ENCODE measurements at regions not wholly inside any gene's neighbourhood (a gene's known extent, or its start where the extent isn't known, plus 50 kb on each side); places are given as distances from the start of the nearest gene placed in this dataset.
"Not testable (repeated sequence)": the region's sequence is repeated elsewhere in the genome, so short reads cannot be mapped to it uniquely, and the experiment has no call there.

GRCh38 chr1:214123061-214123784 is 135.4 kb downstream of the PROX1 start:
- Mint-ChIP-seq H3K4me3 (no peak overlapping the region), H3K36me3 (no peaks in the 10 kb centered on the region), H3K4me1 (no peaks in the 10 kb centered on the region), H3K27me3 (peaks cover 3% of the 10 kb centered on the region), H3K27ac (no peak overlapping the region), H3K9me3 (peaks cover 7% of the 10 kb centered on the region)
- ATAC-seq (ENCODE audit: low read depth) (no peak), DNase-seq (no peak)
- POLR2A ChIA-PET, result no interaction called here

GRCh38 chr1:214124281-214124805 is 136.6 kb downstream of the PROX1 start:
- POLR2A ChIA-PET, result no interaction called here
- Mint-ChIP-seq H3K4me1 (no peaks in the 10 kb centered on the region), H3K27me3 (peaks cover 3% of the 10 kb centered on the region), H3K36me3 (no peaks in the 10 kb centered on the region), H3K27ac (no peak overlapping the region), H3K4me3 (no peak overlapping the region), H3K9me3 (peaks cover 2% of the 10 kb centered on the region)
- DNase-seq (no peak), ATAC-seq (ENCODE audit: low read depth) (no peak)

- DNase-seq (no peak), ATAC-seq (ENCODE audit: low read depth) (no peak)
- Mint-ChIP-seq H3K4me3 (no peak overlapping the region), H3K4me1 (no peaks in the 10 kb centered on the region), H3K27me3 (peaks cover 3% of the 10 kb centered on the region), H3K9me3 (no peaks in the 10 kb centered on the region), H3K36me3 (no peaks in the 10 kb centered on the region), H3K27ac (no peak overlapping the region)
- POLR2A ChIA-PET, result no interaction called here
Measured at GRCh38 chr1:214124915-214125314, 137.1 kb downstream of the PROX1 start.

GRCh38 chr1:214125819-214126218 is 138.0 kb downstream of the PROX1 start:
- ATAC-seq (ENCODE audit: low read depth) (no peak), DNase-seq (no peak)
- H3K27me3 Mint-ChIP-seq, result peaks cover 4% of the 10 kb centered on the region
- no peaks in the 10 kb centered on the region for H3K4me1 Mint-ChIP-seq
- H3K9me3 Mint-ChIP-seq, result no peaks in the 10 kb centered on the region
- H3K27ac Mint-ChIP-seq, result no peak overlapping the region
- POLR2A ChIA-PET, result no interaction called here
- H3K4me3 Mint-ChIP-seq, result no peak overlapping the region
- H3K36me3 Mint-ChIP-seq, result no peaks in the 10 kb centered on the region

- no peak overlapping the region for H3K27ac Mint-ChIP-seq
- H3K36me3 Mint-ChIP-seq, result no peaks in the 10 kb centered on the region
- no peaks in the 10 kb centered on the region for H3K4me1 Mint-ChIP-seq
- DNase-seq (no peak), ATAC-seq (ENCODE audit: low read depth) (no peak)
- H3K9me3 Mint-ChIP-seq, result no peaks in the 10 kb centered on the region
- peaks cover 4% of the 10 kb centered on the region for H3K27me3 Mint-ChIP-seq
- POLR2A ChIA-PET, result no interaction called here
- H3K4me3 Mint-ChIP-seq, result no peak overlapping the region
Measured at GRCh38 chr1:214126697-214127146, 138.9 kb downstream of the PROX1 start.

GRCh38 chr1:214127705-214128104 is 139.9 kb downstream of the PROX1 start:
- no peak overlapping the region for H3K27ac Mint-ChIP-seq
- no peaks in the 10 kb centered on the region for H3K4me1 Mint-ChIP-seq
- no peak overlapping the region for H3K4me3 Mint-ChIP-seq
- no peaks in the 10 kb centered on the region for H3K9me3 Mint-ChIP-seq
- peaks cover 8% of the 10 kb centered on the region for H3K27me3 Mint-ChIP-seq
- ATAC-seq (ENCODE audit: low read depth), result no peak
- no peaks in the 10 kb centered on the region for H3K36me3 Mint-ChIP-seq
- POLR2A ChIA-PET, result no interaction called here
- DNase-seq, result no peak

GRCh38 chr1:214135886-214136285 is 145.1 kb upstream of the SMYD2 start:
- H3K4me3 Mint-ChIP-seq, result no peak overlapping the region
- POLR2A ChIA-PET, result interaction anchor here (0.6 kb wide), 1 partner anchor 303 kb away, joined by 4 read pairs; no protein-coding TSS in a partner anchor
- no peaks in the 10 kb centered on the region for H3K36me3 Mint-ChIP-seq
- H3K4me1 Mint-ChIP-seq, result no peaks in the 10 kb centered on the region
- ATAC-seq (ENCODE audit: low read depth) (no peak), DNase-seq (no peak)
- H3K9me3 Mint-ChIP-seq, result no peaks in the 10 kb centered on the region
- H3K27me3 Mint-ChIP-seq, result peaks cover 6% of the 10 kb centered on the region
- no peak overlapping the region for H3K27ac Mint-ChIP-seq

- no peak overlapping the region for H3K4me3 Mint-ChIP-seq
- no peak overlapping the region for H3K27ac Mint-ChIP-seq
- peaks cover 6% of the 10 kb centered on the region for H3K27me3 Mint-ChIP-seq
- no peaks in the 10 kb centered on the region for H3K9me3 Mint-ChIP-seq
- POLR2A ChIA-PET, result interaction anchor here (0.6 kb wide), 1 partner anchor 303 kb away, joined by 4 read pairs; no protein-coding TSS in a partner anchor
- no peak for ATAC-seq (ENCODE audit: low read depth)
- no peaks in the 10 kb centered on the region for H3K36me3 Mint-ChIP-seq
- DNase-seq, result no peak
- H3K4me1 Mint-ChIP-seq, result no peaks in the 10 kb centered on the region
Measured at GRCh38 chr1:214136324-214136919, 144.5 kb upstream of the SMYD2 start.

GRCh38 chr1:214141486-214141885 is 139.5 kb upstream of the SMYD2 start:
- H3K27me3 Mint-ChIP-seq, result peaks cover under 1% of the 10 kb centered on the region
- ATAC-seq (ENCODE audit: low read depth) (no peak), DNase-seq (no peak)
- no peak overlapping the region for H3K27ac Mint-ChIP-seq
- no peaks in the 10 kb centered on the region for H3K4me1 Mint-ChIP-seq
- H3K9me3 Mint-ChIP-seq, result no peaks in the 10 kb centered on the region
- H3K36me3 Mint-ChIP-seq, result no peaks in the 10 kb centered on the region
- no peak overlapping the region for H3K4me3 Mint-ChIP-seq
- POLR2A ChIA-PET, result no interaction called here

GRCh38 chr1:214143006-214143992 is 137.7 kb upstream of the SMYD2 start:
- DNase-seq (no peak), ATAC-seq (ENCODE audit: low read depth) (no peak)
- no peaks in the 10 kb centered on the region for H3K36me3 Mint-ChIP-seq
- POLR2A ChIA-PET, result no interaction called here
- H3K4me1 Mint-ChIP-seq, result no peaks in the 10 kb centered on the region
- peaks cover 2% of the 10 kb centered on the region for H3K27me3 Mint-ChIP-seq
- H3K4me3 Mint-ChIP-seq, result no peak overlapping the region
- H3K27ac Mint-ChIP-seq, result no peak overlapping the region
- no peaks in the 10 kb centered on the region for H3K9me3 Mint-ChIP-seq

GRCh38 chr1:214144521-214144920 is 136.4 kb upstream of the SMYD2 start:
- H3K4me3 Mint-ChIP-seq; ATAC-seq (ENCODE audit: low read depth); H3K4me1 Mint-ChIP-seq; DNase-seq; H3K36me3 Mint-ChIP-seq; H3K27me3 Mint-ChIP-seq; H3K27ac Mint-ChIP-seq; H3K9me3 Mint-ChIP-seq; POLR2A ChIA-PET: not testable (repeated sequence)

GRCh38 chr1:214146523-214146922 is 134.4 kb upstream of the SMYD2 start:
- no peak for ATAC-seq (ENCODE audit: low read depth)
- POLR2A ChIA-PET, result no interaction called here
- Mint-ChIP-seq H3K36me3 (no peaks in the 10 kb centered on the region), H3K9me3 (no peaks in the 10 kb centered on the region), H3K4me3 (no peak overlapping the region), H3K4me1 (no peaks in the 10 kb centered on the region), H3K27me3 (peaks cover 2% of the 10 kb centered on the region), H3K27ac (no peak overlapping the region)
- DNase-seq, result no peak

- no peaks in the 10 kb centered on the region for H3K36me3 Mint-ChIP-seq
- POLR2A ChIA-PET, result no interaction called here
- DNase-seq (no peak), ATAC-seq (ENCODE audit: low read depth) (no peak)
- no peaks in the 10 kb centered on the region for H3K9me3 Mint-ChIP-seq
- no peak overlapping the region for H3K4me3 Mint-ChIP-seq
- H3K27me3 Mint-ChIP-seq, result peaks cover 8% of the 10 kb centered on the region
- no peak overlapping the region for H3K27ac Mint-ChIP-seq
- H3K4me1 Mint-ChIP-seq, result no peaks in the 10 kb centered on the region
Measured at GRCh38 chr1:214154596-214155292, 126.2 kb upstream of the SMYD2 start.

Measured in activated naive CD8-positive, alpha-beta T cell treated with anti-CD3 and anti-CD28 coated beads, Interleukin-2, amount 10 ng/mL, durations not matched to agents 7 days and 5 days (primary cell).